ENCODE measurements at regions not wholly inside any gene's neighbourhood (a gene's known extent, or its start where the extent isn't known, plus 50 kb on each side); places are given as distances from the start of the nearest gene placed in this dataset.
"Not testable (repeated sequence)": the region's sequence is repeated elsewhere in the genome, so short reads cannot be mapped to it uniquely, and the experiment has no call there.

DNA sequence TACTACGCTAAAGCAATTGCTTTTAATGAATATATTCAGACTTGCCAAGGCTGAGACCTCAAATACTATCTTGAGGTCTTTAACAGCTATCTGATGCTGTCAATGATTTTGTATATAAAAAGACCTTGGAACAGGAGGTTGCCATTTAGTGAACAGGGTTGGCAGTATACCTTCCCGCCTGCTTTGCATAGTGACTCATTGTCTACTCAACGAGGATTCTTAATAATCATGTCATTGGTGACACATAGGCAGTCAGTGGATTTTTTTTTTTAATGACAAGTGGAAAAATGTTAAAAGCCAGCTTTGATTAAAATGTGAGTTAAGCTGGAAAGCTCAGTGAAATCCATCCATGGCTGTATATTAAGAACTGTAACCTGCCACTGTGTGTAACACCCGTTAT is 164.0 kb downstream of the ASMT start:
- DNase-seq (ENCODE audit: low read depth in 2 of 2), result no peak

DNA sequence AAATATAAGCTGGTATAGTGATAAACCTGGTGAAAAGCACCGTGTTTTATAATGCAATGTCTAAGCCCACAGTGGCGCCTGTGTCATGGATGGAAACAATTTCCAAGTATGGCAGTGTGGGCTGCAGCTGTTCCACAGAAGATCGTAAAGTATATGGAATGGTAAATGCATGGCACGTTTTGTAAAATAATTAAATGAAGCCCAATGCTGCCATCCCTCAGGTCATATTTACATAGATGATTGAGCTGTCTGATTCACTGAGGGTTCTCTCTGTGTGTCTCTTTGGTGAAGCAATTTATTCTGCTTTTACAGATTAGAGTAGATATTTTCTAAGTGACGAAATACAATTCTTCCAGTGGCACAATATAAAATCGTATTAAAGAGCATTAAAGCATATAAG is 164.8 kb downstream of the ASMT start:
- no peak for DNase-seq (ENCODE audit: low read depth in 2 of 2)

DNA sequence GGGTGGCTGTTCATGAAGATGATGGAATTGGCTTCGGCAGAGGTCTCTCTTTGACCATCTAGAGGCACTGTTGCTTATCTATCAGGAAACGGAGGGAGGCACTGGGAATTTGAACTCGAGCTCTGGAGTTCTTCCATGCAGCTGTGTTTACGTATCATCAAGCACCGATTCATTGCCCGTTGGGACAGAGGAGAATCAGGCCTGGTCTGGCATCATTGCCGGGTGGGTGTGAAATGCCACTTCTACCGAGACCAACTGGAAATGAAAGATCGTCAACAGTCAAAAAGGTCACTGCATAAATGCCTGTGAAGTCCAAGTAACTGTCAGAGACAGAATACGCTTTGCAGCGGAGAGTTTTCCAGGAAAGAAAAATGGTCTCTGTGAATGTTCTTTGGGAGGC is 166.9 kb downstream of the ASMT start:
- DNase-seq (ENCODE audit: low read depth in 2 of 2), result no peak

DNA sequence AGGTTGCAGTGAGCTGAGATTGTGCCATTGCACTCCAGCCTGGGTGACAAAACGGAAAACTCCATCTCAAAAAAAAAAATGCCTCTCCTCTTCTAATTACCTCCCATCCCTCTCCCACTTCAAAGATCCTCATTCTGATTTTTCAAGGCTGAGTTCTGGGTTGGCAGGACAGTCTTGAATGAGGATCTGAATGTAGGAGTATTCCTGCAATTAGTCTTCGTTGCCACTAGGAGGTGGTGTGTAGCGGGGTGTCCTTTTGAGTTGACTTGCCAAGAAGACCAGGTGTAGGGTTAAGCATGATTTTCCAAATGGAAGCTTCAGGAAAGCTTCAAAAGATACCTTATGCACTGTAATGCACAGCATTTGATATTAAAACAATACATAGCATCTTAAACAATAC is 169.9 kb downstream of the ASMT start:
- DNase-seq (ENCODE audit: low read depth in 2 of 2), result no peak

- no peak for DNase-seq (ENCODE audit: low read depth in 2 of 2)
Measured at GRCh38 chrX:1788300-1788911, 173.5 kb downstream of the ASMT start.

- DNase-seq (ENCODE audit: low read depth in 2 of 2), result no peak
Measured at GRCh38 chrX:1792636-1793035, 177.8 kb downstream of the ASMT start.

GRCh38 chrX:1794586-1794985 is 179.7 kb downstream of the ASMT start:
- DNase-seq (ENCODE audit: low read depth in 2 of 2), result no peak

DNA sequence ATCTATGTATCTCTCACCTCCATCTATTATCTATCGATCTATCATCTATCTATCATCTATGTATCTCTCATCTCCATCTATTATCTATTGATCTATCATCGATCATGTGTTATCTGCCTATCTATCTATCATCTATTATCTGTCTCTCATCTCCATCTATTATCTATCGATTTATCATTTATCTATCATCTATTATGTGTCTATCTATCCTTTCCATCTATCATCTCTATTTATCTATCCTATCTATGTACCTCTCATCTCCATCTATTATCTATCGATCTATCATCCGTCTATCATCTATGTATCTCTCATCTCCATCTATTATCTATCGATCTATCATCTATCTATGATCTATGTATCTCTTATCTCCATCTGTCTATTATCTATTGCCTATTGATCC is 188.1 kb downstream of the ASMT start:
- no peak for DNase-seq (ENCODE audit: low read depth in 2 of 2)

DNA sequence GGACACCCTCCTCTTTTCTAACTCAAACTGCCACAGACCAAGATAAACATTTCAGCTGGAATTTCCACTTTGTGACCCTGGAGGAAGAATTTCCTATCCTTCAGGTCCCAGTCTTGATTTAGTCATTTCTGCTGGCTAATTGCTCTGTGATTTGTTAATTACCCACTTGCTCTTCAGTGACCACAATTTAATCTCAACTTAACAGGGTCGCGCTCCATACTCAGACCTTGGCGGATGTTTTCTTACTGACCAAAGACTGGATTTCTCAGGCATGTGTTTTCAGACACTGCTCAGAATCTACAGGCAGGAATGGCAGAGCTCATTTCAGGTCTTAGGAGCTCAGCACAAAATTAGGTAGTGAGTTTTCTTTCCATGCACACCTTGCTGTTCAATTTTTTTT is 188.9 kb downstream of the ASMT start:
- no peak for DNase-seq (ENCODE audit: low read depth in 2 of 2)

DNA sequence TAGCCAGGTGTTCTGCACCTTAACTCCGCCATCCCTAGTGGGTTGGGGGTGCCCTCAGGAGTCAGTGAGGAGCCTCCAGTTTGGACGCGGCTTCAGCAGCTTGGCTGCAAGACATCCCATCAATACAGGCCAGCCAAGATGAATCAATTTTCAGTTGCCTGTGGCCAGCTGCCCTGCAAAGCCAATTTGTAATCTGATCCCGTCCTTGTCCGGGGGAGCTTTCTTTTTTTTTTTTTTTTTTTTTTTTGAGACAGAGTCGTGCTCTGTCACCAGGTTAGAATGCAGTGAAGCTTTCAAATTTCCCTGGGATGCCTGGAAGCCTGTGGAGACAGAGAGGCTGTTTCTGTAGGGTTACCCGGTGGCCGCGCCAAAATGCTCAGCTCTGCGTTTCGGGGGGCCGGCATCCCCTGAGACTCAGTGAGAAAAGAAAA is 192.5 kb downstream of the ASMT start:
- DNase-seq (ENCODE audit: low read depth in 2 of 2), result peak in 1 of 2 experiments; percentile 1

- no peak for DNase-seq (ENCODE audit: low read depth in 2 of 2)
Measured at GRCh38 chrX:1809581-1809980, 194.7 kb downstream of the ASMT start.

DNA sequence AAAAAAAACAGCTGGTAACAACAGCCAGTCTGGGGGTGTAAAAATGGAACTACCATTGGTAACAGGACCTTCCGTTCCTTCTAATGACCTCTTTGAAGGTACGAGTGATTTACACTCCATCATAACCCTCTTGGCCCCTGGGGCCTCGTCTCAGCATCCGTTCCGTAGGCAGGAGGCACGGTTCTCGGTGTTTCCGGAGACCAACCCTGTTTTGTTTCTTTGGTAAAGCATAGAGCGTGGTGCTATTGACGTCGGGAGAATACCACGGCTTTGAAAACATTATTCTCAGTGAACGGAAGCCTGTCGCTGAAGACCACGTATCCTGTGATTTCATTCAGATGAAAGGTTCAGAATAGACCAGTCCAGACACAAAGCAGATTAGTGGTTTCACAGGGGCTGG is 198.9 kb downstream of the ASMT start:
- no peak for DNase-seq (ENCODE audit: low read depth in 2 of 2)

GRCh38 chrX:1815456-1816175 is 200.8 kb downstream of the ASMT start:
- no peak for DNase-seq (ENCODE audit: low read depth in 2 of 2)

DNA sequence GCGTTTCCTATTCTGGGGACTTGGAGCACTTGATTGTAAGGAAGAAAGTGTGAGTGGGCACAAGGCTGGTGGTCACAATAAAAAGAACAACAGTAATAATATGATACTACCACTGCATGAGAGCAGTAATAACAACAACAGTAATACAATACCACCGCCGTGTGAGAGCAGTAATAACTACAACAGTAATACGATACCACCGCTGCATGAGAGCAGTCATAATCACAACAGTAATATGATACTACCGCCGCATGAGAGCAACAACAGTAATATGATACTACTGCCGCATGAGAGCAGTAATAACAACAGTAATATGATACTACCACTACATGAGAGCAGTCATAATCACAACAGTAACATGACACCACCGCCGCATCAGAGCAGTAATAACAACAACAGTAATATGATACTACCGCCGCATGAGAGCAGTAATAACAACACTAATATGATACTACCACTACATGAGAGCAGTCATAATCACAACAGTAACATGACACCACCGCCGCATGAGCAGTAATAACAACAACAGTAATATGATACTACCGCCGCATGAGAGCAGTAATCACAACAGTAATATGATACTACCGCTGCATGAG is 201.6 kb downstream of the ASMT start:
- not testable (repeated sequence) for DNase-seq (ENCODE audit: low read depth in 2 of 2)

GRCh38 chrX:1821846-1822245 is 207.0 kb downstream of the ASMT start:
- DNase-seq (ENCODE audit: low read depth in 2 of 2), result no peak

- DNase-seq (ENCODE audit: low read depth in 2 of 2), result no peak
Measured at GRCh38 chrX:1824855-1825254, 210.0 kb downstream of the ASMT start.

GRCh38 chrX:1833656-1834360 is 218.9 kb downstream of the ASMT start:
- no peak for DNase-seq (ENCODE audit: low read depth in 2 of 2)

DNA sequence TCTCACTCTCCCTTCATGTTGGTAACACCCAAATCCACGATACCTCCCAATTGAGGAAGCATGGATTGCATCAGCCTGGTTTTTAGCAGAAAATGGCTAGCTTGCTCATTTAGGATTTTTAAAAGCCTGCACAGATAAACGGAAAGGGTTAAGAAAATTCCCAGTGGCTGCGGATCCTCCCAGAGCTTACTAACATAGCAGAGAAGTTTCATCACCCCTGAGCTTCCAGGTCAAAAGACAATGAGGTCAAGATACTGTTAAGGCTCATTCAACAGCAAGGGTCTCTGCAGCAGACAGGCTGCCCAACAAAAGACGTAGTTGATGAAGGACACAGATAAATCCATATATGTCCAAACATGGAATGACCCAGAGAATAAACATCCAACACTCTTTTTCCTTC is 220.2 kb downstream of the ASMT start:
- no peak for DNase-seq (ENCODE audit: low read depth in 2 of 2)

- DNase-seq (ENCODE audit: low read depth in 2 of 2), result no peak
Measured at GRCh38 chrX:1836683-1837082, 221.8 kb downstream of the ASMT start.

GRCh38 chrX:1841746-1842145 is 226.9 kb downstream of the ASMT start:
- no peak for DNase-seq (ENCODE audit: low read depth in 2 of 2)

GRCh38 chrX:1847000-1847399 is 232.1 kb downstream of the ASMT start:
- not testable (repeated sequence) for DNase-seq (ENCODE audit: low read depth in 2 of 2)

GRCh38 chrX:1847790-1848189 is 232.9 kb downstream of the ASMT start:
- not testable (repeated sequence) for DNase-seq (ENCODE audit: low read depth in 2 of 2)

GRCh38 chrX:1851527-1851926 is 236.7 kb downstream of the ASMT start:
- DNase-seq (ENCODE audit: low read depth in 2 of 2), result no peak
